HS-5 (cell line): ENCODE measurements at regions not wholly inside any gene's neighbourhood (a gene's known extent, or its start where the extent isn't known, plus 50 kb on each side); places are given as distances from the start of the nearest gene placed in this dataset.
A peak's percentile ranks its signal among the peaks of the same experiment; 100 is the strongest.
"Not testable (repeated sequence)": the region's sequence is repeated elsewhere in the genome, so short reads cannot be mapped to it uniquely, and the experiment has no call there.

ENCODE experiments used
- DNase-seq: peaks from one replicate; pipeline ENCODE4 v3.0.0-alpha.2; 2012; ENCODE audit warnings: low read depth

DNA sequence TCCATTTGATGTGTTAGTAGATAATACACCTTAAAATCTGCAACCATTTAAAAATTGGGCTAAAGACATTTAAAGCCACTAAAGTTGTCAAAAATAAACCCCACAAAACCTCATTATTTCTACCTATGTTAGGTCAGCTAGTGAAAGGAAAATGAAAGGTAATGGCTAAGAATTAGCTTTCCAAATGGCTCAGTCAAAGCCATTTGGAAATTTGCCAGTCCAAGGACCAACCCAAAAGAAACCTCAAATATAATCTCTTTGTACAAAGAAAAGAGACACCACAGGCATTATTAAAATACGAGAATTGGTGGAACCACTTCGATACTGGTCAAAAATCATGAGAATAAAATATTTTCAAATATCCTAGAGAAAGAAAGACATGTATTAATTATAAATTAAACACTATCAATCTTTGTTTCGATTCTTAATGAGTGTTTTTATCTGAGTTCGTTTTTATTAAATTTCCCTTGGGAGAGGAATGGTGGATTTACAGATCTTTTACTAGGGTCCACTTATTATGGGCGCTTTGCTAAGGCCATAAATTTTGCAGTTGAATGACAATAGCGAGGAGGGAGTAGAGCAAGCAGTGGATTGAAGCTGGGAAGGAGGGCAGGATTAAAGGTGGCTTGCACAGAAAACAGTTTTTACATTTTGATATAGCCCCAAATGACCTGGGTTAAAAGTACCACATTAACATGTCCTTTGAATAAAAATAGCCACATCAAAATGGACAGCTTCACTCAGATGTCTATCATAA lies 116.8 kb upstream of the SHB start:
- DNase-seq, result no peak

DNA sequence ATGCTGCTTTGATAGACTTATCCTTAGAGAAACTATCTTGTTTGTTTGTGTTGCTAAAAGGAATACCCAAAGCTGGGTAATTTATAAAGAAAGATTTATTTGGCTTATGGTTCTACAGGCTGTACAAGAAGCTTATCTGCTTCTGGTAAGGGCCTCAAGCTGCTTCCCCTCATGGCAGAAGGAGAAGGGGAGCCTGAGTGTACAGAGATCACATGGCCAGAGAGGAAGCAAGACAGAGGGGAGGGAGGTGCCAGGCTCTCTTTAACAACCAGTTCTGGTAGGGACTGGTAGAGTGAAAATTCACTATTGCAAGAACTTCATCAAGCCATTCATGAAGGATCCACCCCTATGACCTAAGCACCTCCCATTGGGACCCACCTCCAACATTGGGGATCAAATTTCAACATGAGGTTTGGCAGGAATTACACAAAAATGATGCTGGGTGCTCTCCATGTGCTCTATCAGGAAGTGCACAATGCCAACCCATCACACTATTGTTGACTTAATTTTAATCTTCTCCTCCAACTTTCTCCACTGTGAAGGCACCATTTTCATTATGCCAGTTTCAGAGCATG lies 115.1 kb upstream of the SHB start:
- no peak for DNase-seq

DNA sequence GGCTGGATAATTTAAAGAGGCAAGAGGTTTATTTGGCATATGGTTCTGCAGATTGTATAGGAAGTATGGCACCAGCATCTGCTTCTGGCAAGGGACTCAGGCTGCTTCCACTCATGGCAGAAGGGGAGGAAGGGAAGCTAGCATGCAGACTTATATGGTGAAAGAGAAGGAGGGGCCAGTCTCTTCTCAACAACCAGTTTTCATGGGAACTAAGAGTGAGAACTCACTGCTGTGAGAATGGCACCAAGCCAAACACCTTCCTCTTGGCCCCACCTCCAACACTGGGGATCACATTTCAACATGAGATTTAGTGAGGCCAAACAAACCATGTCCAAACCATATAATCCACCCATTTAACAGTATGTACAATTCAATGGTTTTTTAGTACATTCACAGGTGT lies 113.3 kb upstream of the SHB start:
- DNase-seq, result no peak

DNA sequence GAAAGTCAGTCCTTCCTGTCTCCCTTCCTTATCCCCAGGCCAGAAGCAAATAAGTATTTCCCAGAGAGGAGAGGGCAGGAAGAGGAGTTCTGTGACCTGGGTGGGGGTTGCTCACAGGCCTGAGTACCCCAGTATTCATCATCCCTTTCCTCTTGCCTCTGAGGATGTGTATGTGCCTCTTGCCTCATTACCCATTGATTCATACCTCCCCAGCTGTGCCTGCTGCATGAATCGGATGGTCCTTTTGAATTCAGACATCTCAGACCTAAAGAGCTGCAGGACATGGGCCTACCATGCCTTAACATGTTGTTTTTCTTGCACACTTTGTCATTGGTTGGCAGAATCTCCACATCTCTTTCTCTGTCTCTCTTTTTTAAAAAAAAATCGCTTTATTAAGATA lies 112.8 kb upstream of the SHB start:
- DNase-seq, result no peak

DNA sequence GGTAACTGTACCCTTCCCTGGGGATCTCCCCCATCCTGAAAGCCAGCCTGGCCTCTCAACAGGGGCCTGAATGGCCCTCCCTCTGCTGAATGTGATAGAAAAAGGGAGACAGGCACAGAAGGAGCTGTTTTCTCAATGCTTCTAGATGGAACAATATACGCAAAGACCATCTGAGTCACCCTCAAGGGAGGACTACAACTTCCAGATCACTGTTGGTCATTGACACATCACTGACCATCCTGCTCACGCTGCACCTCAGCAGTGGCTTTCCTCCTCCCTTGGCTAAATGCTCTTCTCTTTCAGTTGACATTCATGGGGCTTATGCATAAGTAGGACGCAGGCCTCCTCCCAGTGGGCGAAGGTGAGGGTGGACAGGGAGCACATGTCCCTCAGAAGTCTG lies 112.2 kb upstream of the SHB start:
- no peak for DNase-seq

DNA sequence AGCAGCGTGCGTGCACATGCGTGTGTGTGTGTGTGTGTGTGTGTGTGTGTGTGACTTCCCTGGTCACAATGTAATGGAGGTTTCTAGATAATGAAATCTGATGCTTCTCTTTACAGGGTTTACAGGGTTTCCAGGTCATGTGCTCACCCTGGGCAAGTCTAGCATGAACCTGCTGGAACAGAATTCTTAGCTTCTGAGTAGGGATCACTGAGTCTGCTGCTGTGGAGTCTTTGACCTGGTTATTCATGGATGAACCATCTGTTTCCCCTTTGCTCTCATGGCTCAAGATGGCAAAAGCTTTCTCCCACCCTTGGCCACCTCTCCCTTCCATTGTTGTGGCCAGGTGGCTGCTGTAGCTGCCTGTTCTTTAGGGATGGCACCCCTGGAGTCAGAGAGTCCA lies 111.6 kb upstream of the SHB start:
- no peak for DNase-seq

DNA sequence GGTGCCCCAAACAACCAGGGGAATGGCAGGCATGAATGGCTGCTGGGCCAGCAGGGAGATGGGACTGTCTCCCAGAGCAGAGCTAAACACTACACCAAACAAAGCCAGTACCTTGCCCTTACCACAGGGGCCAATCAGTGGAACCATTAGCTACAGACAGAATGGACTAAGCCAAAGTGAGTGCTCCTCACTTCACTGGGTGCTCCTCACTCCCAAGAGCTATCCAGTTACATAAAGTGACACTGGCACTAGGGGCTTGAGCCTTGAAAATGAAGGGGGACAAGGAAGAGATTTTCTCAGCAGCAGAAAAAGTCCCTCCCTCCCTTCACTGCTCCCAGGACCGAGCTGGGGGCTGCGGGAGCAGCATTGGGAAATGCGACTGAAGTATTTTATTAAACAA lies 110.9 kb upstream of the SHB start:
- DNase-seq, result no peak

DNA sequence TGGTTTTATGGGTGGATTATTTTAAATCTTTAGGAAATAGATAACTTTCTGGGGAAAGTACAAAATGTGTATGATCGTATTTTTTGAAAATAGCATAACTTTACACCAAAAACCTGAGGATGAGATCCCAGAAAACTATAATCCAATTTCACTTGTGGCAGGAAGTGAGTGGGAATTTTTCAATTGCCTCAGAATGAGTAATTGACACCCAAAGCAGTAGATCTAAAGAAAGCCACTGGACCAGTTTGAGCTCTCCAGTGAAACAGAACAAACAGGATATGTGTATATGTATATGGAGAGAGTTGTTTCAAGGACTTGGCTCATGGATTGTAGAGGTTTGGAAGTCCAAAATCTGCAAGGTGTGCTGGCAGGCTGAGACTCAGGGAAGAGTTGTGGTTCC lies 109.2 kb upstream of the SHB start:
- no peak for DNase-seq

DNA sequence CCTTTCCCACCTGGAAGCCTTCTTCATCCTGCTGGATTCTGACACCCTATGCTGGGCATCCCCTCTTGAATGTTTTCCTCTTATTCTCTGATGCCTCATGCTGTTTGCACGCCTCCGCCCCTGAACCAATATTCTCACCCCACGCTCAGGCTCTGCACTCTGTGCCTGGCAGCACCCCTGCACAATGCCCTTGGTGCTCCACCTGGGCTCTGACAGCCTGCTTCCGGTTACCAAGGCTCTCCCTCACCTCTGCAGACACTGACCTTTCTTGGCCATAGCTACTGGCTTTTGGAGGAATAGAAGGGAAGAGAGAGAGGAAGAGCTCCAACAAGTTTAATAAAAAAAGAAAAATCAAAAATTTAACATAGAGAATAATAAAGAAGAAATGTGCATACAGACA lies 108.7 kb upstream of the SHB start:
- no peak for DNase-seq

DNA sequence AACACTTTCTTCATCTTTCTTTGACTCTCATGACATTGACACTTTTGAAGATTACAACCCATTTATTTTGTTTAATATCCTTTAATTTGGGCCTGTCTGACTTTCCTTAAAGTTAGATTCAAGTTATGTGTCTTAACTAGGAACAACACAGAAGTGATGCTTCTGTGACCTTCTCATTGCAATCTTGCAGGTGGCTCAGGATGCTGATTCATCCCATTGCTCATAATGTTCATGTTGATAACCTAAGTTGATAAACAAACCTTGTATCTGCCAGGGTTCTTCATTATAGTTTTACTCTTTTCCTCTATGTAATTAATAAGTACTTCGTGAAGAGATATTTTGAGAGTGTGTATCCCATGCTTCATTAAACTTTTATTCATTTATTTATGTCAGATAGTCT lies 107.2 kb upstream of the SHB start:
- no peak for DNase-seq

DNA sequence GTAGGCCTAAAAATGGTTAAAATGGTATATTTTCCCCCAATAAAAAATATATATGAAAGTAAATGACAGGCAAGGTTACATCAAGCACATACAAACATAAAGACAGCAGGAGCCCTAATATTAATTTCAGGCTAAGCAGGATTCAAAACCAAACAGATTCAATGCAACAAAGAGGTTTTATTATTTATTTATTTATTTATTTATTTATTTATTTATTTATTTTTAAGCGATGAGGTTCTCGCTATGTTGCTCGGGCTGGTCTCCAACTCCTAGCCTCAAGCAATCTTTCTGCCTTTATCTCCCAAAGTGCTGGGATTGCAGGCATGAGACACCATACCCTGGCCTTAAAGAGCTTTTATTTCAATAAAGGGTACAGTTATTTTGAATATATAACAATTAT lies 106.4 kb upstream of the SHB start:
- no peak for DNase-seq

DNA sequence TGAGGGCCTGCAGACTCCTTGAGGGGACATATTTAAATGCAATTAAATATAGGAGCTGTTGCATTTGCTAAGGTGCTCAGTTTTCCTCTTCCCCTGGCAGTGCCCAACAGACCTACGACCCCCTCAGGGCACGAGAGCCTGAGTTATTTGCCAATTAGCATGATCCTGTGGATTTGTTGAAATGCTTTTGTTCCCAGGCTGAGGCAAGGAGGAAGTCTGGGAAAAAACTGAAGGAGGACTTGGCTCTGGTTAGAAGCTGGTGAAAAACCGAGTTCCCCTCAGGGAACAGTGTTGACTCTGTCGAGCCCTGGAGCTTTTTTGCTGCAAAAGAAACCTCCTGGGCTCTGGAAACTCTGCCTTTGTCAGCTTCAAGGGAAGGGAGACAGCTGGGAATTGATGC lies 103.6 kb upstream of the SHB start:
- no peak for DNase-seq

DNA sequence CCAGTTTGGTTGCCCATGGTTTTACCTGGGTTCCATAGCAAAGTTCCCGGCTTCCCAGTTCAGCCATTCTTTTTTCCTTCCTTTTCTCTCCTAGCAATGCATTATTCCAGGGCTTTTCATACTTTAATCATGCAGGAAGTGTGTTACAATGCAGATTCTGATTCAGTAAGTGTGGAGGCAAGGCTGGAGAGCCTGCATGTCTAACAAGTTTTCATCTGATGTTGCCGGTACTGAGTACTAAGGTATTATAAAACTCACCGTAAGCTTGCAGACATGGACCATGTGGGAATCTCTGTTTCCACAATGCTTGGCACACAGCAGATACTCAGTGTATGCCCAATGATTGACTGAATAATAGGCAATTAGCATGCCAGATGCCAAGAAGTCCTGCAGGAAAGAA lies 102.9 kb upstream of the SHB start:
- no peak for DNase-seq

DNA sequence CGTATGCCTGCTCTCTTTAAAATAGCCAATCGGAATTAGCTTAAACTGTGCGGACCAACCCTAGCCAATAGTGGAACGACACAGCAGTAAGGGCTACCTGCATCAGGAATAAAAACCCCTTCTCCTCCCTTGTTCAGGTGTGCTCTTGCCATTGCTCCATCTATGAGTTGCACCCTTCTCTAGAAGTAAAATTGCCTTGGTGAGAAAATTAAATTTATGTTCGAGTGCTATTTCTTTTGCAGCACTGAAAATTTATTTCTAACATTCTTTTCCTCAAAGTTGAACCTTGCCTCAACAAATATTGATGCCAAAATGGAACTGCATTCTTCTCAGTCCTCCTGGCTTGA lies 102.5 kb upstream of the SHB start:
- no peak for DNase-seq

DNA sequence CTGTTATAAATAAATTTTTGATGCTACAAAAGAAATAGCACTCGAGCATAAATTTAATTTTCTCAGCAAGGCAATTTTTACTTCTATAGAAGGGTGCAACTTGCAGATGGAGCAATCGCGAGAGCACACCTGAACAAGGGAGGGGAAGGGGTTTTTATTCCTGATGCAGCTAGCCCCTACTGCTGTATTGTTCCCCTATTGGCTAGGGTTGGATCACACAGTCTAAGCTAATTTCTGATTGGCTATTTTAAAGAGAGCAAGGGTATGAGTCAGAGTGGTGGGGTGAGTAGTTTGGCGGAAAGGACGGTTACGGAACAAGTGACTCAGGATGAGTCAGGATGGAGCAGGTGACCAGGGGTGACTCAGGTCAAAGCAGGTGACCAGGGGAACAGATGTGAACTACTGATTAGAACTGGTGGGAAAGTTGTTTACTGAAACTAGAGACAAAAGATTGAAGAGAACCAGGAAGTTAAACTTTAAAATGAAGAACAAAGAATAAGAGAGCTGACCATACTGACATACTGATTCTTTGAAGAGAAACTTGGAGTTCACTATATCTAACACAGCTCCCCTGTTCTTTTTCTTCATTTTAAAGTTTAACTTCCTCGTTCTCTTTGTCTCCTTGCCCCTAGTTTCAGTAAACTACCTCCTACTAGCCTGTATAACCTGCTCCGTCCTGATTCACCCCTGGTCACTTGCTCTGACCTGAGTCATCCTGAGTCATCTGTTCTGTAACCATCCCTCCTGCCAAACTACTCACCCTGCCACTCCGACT lies 101.9 kb upstream of the SHB start:
- peak; percentile 58 for DNase-seq

DNA sequence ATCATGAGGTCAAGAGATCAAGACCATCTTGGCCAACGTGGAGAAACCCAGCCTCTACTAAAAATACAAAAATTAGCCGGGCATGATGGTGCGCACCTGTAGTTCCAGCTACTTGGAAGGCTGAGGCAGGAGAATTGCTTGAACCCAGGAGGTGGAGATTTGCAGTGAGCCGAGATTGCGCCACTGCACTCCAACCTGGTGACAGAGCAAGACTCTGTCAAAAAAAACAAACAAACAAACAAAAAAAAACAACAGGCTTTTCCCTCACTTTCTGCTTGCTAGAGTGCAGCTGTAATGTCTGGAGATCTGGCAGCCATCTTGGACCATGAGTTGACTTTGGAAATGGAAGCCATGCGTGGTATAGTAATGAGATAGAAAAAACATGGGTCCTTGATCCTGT lies 101.1 kb upstream of the SHB start:
- DNase-seq, result not testable (repeated sequence)

DNA sequence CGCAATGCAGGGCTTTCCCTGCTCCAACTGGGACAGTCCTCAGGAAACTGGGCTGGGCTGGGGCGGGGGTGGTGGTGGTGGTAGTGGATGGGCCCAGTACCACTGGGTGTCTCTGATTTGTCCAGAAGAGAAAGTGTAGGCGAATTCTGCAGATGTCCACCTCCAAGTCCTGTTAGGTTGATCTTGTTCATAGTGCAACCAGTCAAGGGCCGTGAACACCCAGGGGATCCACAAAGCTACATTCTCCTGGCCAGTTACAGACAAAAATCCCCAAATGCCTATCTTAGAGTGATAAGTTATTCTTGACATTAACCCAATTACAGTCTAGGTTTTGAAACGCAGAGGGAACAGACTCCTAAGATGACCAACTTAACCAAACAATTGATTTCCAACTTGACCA lies 97.5 kb upstream of the SHB start:
- DNase-seq, result no peak

DNA sequence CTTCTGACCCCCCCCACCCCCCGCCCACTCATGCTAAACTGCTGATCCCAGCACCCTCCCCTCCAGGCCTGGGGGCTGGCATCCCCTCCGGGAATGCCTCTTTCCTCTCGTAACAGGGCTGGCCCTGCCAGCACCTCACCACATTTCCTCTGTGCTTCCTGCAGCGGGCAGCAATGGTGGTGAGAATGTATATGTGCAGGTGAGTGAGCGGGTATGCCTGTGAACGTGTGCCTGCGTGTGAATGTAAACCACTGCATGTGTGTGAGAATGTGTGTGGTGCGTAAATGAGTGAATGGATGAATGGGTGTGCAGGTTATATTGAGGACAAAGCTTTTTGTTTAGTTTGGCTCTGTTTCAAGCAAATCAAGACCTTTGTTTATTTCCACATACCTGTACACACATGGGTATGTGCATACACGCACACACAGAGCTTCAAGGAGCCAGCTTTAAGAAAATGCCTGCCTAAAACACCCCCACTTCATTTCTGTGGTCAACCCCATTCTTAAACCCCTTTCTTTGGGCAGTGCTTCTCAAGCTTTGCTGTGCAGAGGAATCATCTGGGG lies 95.7 kb upstream of the SHB start:
- DNase-seq, result no peak

DNA sequence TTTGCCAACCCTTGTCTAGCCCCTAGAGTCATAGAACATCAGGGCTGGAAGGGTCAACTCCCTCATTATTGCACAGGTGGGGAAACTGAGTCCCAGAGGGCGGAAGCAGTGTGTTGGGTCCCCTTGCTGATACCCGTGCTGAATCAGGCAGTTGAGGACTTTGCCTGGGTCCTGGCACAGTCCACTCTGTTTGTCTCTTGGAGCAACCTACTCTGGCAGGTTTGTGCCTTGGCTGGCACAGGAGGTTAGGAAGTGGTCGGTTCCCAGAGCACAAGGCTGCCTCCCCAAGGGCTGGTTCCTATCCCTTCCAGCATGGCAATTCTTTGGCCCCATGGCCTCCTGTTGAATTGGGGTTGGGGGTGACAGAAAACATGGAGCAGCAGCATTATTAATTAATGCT lies 94.5 kb upstream of the SHB start:
- DNase-seq, result no peak

DNA sequence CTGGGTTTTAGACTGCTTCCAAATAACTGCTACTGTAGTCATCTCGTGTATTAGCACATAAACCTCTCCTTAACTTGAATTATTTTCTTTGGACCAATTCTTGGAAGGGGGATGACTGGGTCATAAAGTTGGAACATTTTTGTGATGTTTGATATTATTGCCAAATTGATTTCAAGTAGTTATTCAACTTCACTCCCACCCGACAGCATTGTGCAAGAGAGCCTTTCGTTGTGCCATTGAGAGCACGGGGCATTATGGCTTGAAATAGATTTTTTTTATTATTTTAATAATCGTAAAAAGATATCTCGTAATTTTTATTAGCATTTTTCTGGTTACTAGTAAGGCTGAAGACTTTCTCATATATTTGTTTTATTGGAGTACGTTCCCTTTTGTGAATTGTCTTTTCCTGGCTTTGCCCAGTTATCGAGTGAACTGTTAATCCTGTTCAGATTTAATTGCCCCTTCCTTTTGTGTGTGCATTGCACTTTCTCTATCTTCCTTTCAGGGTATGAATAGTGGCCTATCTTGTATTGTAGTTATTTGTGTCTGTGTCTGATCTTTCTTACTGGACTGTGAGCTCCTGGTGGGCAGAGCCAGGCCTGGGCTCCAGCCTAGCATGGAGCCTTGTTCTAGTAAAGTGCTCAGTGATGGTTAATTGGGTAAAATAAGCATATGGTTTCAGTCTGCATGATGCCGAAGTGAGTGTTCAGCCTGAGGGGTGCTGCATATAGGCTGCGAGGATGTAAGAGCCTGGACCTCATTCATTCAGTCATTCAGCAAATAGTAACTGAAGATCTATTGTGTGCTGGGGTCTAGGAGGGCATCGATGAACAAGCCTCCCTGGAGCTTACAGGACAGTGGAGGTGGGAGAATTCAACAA lies 93.5 kb upstream of the SHB start:
- no peak for DNase-seq

DNA sequence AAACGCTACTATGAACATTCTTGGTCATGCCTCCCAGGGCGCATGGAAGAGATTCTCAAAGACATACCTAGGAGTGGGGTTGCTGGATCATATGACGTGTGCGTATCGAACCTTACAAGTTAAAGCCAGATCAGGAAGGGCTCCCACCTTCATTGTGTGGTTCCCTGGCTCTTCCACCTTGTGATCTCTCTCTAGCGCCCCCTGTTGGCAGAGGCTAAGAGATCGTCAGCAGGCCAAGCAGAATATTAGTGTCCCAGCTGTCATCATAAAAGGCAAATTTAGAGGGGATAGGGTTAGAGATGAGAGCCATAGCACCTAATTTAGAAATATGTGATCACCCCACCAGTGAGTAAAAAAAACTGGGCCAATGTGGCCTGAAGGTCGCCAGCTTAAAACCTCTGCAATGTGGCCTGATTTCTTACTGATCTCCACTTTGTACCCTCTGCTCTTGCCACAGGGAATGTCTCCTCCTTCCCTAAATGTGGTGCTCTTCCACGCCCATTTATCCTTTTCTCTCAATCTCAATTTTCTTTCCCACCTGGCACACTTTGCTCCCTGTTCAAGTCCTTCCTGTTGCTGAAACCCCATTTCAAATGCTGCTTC lies 91.7 kb upstream of the SHB start:
- no peak for DNase-seq

DNA sequence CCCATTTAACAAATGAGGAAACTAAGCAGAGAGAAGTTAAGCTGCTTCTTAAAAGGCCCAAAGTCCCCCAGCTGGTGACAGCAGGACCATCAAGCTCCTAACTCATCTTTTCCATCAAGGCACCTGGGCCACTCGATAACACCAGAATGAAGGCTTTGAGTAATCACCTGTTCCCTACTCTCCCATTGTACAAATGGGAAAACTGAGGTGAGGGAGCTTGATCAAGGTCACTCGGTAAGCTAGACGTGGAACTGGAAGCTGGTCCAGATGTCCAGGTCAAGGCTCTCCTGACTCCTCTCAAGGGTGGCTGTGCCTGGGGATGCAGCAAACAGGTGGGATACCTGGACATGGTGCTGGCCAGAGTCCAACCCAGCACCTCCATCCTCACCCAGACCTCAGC lies 90.6 kb upstream of the SHB start:
- no peak for DNase-seq
